GM23338 (cell line): ENCODE measurements at regions not wholly inside any gene's neighbourhood (a gene's known extent, or its start where the extent isn't known, plus 50 kb on each side); places are given as distances from the start of the nearest gene placed in this dataset.

Source experiments
- ATAC-seq: fragments of 200-7000 bp; cut with Tn5 transposase; 3 replicates; pipeline ENCODE4 v1.9.1; 2020
- DNase-seq: peaks from one replicate; pipeline ENCODE4 v3.0.0-alpha.2; 2015; ENCODE audit warnings: low spot score
- H2AFZ ChIP-seq: fragments of 200-600 bp; sonication (generic); 2 replicates; pipeline ENCODE4 v1.8.0; 2016; ENCODE audit warnings: antibody characterized with exemption, mild to moderate bottlenecking, moderate library complexity
- H3F3A ChIP-seq: fragments of 200-600 bp; sonication (generic); replicated peaks from 2 replicates; pipeline ENCODE4 v1.8.0; 2017; ENCODE audit warnings: antibody characterized with exemption, mixed run types, low read depth
- H3K27ac ChIP-seq: fragments of 200-600 bp; sonication (generic); 2 replicates; pipeline ENCODE4 v1.6.1; 2016; ENCODE audit warnings: low read depth
- H3K27me3 ChIP-seq: fragments of 200-600 bp; sonication (generic); 2 replicates; pipeline ENCODE4 v1.8.0; 2016; ENCODE audit warnings: mild to moderate bottlenecking, mixed run types, moderate library complexity; ENCODE audit not compliant: insufficient read depth
- H3K36me3 ChIP-seq: fragments of 200-600 bp; sonication (generic); 2 replicates; pipeline ENCODE4 v1.8.0; 2016; ENCODE audit warnings: mild to moderate bottlenecking; ENCODE audit not compliant: insufficient read depth
- H3K4me1 ChIP-seq: fragments of 200-600 bp; sonication (generic); 2 replicates; pipeline ENCODE4 v1.8.0; 2016; ENCODE audit warnings: mild to moderate bottlenecking, moderate library complexity; ENCODE audit not compliant: insufficient read depth
- H3K4me2 ChIP-seq: fragments of 200-600 bp; sonication (generic); 2 replicates; pipeline ENCODE4 v1.7.1; 2017; ENCODE audit warnings: mixed run types
- H3K4me3 ChIP-seq: fragments of 200-600 bp; sonication (generic); 2 replicates; pipeline ENCODE4 v1.6.1; 2016; ENCODE audit warnings: mixed run types
- H3K79me2 ChIP-seq: fragments of 200-600 bp; sonication (generic); replicated peaks from 2 replicates; pipeline ENCODE4 v1.8.0; 2017; ENCODE audit warnings: mild to moderate bottlenecking; ENCODE audit not compliant: insufficient read depth
- H3K9me2 ChIP-seq: fragments of 200-600 bp; sonication (generic); 2 replicates; pipeline ENCODE4 v1.8.0; 2017; ENCODE audit not compliant: insufficient read depth
- H4K20me1 ChIP-seq: fragments of 200-600 bp; sonication (generic); replicated peaks from 2 replicates; pipeline ENCODE4 v1.8.0; 2017; ENCODE audit warnings: mild to moderate bottlenecking; ENCODE audit not compliant: insufficient read depth
- H3K27ac Mint-ChIP-seq: 2 replicates; pipeline ENCODE4 v1.8.0; 2020; ENCODE audit warnings: inconsistent platforms, mild to moderate bottlenecking, moderate library complexity, mixed read lengths
- H3K27me3 Mint-ChIP-seq: 3 replicates; pipeline ENCODE4 v1.8.0; 2022; ENCODE audit warnings: low read depth, mild to moderate bottlenecking, moderate library complexity, mixed read lengths, inconsistent platforms; ENCODE audit not compliant: insufficient read depth, poor library complexity
- H3K36me3 Mint-ChIP-seq: 3 replicates; pipeline ENCODE4 v1.8.0; 2021; ENCODE audit warnings: low read depth, mild to moderate bottlenecking, inconsistent platforms, moderate library complexity, mixed read lengths
- H3K4me1 Mint-ChIP-seq: 3 replicates; pipeline ENCODE4 v1.8.0; 2020; ENCODE audit warnings: mild to moderate bottlenecking, inconsistent platforms, mixed read lengths
- H3K4me3 Mint-ChIP-seq: 3 replicates; pipeline ENCODE4 v1.8.0; 2021; ENCODE audit warnings: moderate library complexity, mild to moderate bottlenecking, inconsistent platforms, mixed read lengths
- H3K9me3 Mint-ChIP-seq: 3 replicates; pipeline ENCODE4 v1.8.0; 2020; ENCODE audit warnings: moderate library complexity, mild to moderate bottlenecking, inconsistent platforms, mixed read lengths
- EZH2 ChIP-seq: fragments of 200-600 bp; sonication (generic); IDR thresholded peaks from one replicate; pipeline ENCODE4 v1.8.0; 2017; ENCODE audit warnings: antibody characterized with exemption, mild to moderate bottlenecking, low read depth; ENCODE audit not compliant: unreplicated experiment
- JUNB ChIP-seq: IDR thresholded peaks from one replicate; pipeline ENCODE4 v1.6.1; 2016; ENCODE audit warnings: antibody characterized with exemption; ENCODE audit not compliant: unreplicated experiment
- REST ChIP-seq: IDR thresholded peaks from one replicate; pipeline ENCODE4 v1.6.1; 2018; ENCODE audit warnings: antibody characterized with exemption; ENCODE audit not compliant: unreplicated experiment
- ZNF462 ChIP-seq: fragments of 250-450 bp; sonication (Bioruptor Pico); IDR thresholded peaks from 2 replicates; pipeline ENCODE4 v1.5.0; 2020; ENCODE audit warnings: mild to moderate bottlenecking, moderate library complexity

- H3K27ac Mint-ChIP-seq = no peak overlapping the region
- H3K4me3 Mint-ChIP-seq = no peak overlapping the region
- Histone ChIP-seq H3K4me3 (no peak overlapping the region), H3K36me3 (no peaks in the 10 kb centered on the region), H4K20me1 (no peaks in the 10 kb centered on the region), H3K4me1 (no peaks in the 10 kb centered on the region), H3K79me2 (no peaks in the 10 kb centered on the region), H3K27ac (no peak overlapping the region), H2AFZ (peak overlapping the region; percentile 10; the same call in 1 of the 2 replicates), H3K27me3 (no peaks in the 10 kb centered on the region), H3K9me2 (no peaks in the 10 kb centered on the region), H3K4me2 (no peak overlapping the region), H3F3A (no peaks in the 10 kb centered on the region)
- ATAC-seq (no peak), DNase-seq (no peak)
- peaks cover 4% of the 10 kb centered on the region; the same call in 1 of the 3 replicates for H3K4me1 Mint-ChIP-seq
- no peaks in the 10 kb centered on the region for H3K27me3 Mint-ChIP-seq
- H3K36me3 Mint-ChIP-seq = no peaks in the 10 kb centered on the region
- H3K9me3 Mint-ChIP-seq = no peaks in the 10 kb centered on the region; the same call in 2 of the 3 replicates
- TF ChIP-seq JUNB = no peak
- TF ChIP-seq REST = no peak
- TF ChIP-seq EZH2 = no peak
- no peak for TF ChIP-seq ZNF462 (CRISPR knock-in tag)
Measured at GRCh38 chr11:11038782-11039181, 180.9 kb upstream of the ZBED5 start.
